GM23338 (cell line): ENCODE measurements at regions not wholly inside any gene's neighbourhood (a gene's known extent, or its start where the extent isn't known, plus 50 kb on each side); places are given as distances from the start of the nearest gene placed in this dataset.

ENCODE experiments used
- ATAC-seq: fragments of 200-7000 bp; cut with Tn5 transposase; 3 replicates; pipeline ENCODE4 v1.9.1; 2020
- DNase-seq: peaks from one replicate; pipeline ENCODE4 v3.0.0-alpha.2; 2015; ENCODE audit warnings: low spot score
- H2AFZ ChIP-seq: fragments of 200-600 bp; sonication (generic); 2 replicates; pipeline ENCODE4 v1.8.0; 2016; ENCODE audit warnings: antibody characterized with exemption, mild to moderate bottlenecking, moderate library complexity
- H3F3A ChIP-seq: fragments of 200-600 bp; sonication (generic); replicated peaks from 2 replicates; pipeline ENCODE4 v1.8.0; 2017; ENCODE audit warnings: antibody characterized with exemption, mixed run types, low read depth
- H3K27ac ChIP-seq: fragments of 200-600 bp; sonication (generic); 2 replicates; pipeline ENCODE4 v1.6.1; 2016; ENCODE audit warnings: low read depth
- H3K27me3 ChIP-seq: fragments of 200-600 bp; sonication (generic); 2 replicates; pipeline ENCODE4 v1.8.0; 2016; ENCODE audit warnings: mild to moderate bottlenecking, mixed run types, moderate library complexity; ENCODE audit not compliant: insufficient read depth
- H3K36me3 ChIP-seq: fragments of 200-600 bp; sonication (generic); 2 replicates; pipeline ENCODE4 v1.8.0; 2016; ENCODE audit warnings: mild to moderate bottlenecking; ENCODE audit not compliant: insufficient read depth
- H3K4me1 ChIP-seq: fragments of 200-600 bp; sonication (generic); 2 replicates; pipeline ENCODE4 v1.8.0; 2016; ENCODE audit warnings: mild to moderate bottlenecking, moderate library complexity; ENCODE audit not compliant: insufficient read depth
- H3K4me2 ChIP-seq: fragments of 200-600 bp; sonication (generic); 2 replicates; pipeline ENCODE4 v1.7.1; 2017; ENCODE audit warnings: mixed run types
- H3K4me3 ChIP-seq: fragments of 200-600 bp; sonication (generic); 2 replicates; pipeline ENCODE4 v1.6.1; 2016; ENCODE audit warnings: mixed run types
- H3K79me2 ChIP-seq: fragments of 200-600 bp; sonication (generic); replicated peaks from 2 replicates; pipeline ENCODE4 v1.8.0; 2017; ENCODE audit warnings: mild to moderate bottlenecking; ENCODE audit not compliant: insufficient read depth
- H3K9me2 ChIP-seq: fragments of 200-600 bp; sonication (generic); 2 replicates; pipeline ENCODE4 v1.8.0; 2017; ENCODE audit not compliant: insufficient read depth
- H4K20me1 ChIP-seq: fragments of 200-600 bp; sonication (generic); replicated peaks from 2 replicates; pipeline ENCODE4 v1.8.0; 2017; ENCODE audit warnings: mild to moderate bottlenecking; ENCODE audit not compliant: insufficient read depth
- H3K27ac Mint-ChIP-seq: 2 replicates; pipeline ENCODE4 v1.8.0; 2020; ENCODE audit warnings: inconsistent platforms, mild to moderate bottlenecking, moderate library complexity, mixed read lengths
- H3K27me3 Mint-ChIP-seq: 3 replicates; pipeline ENCODE4 v1.8.0; 2022; ENCODE audit warnings: low read depth, mild to moderate bottlenecking, moderate library complexity, mixed read lengths, inconsistent platforms; ENCODE audit not compliant: insufficient read depth, poor library complexity
- H3K36me3 Mint-ChIP-seq: 3 replicates; pipeline ENCODE4 v1.8.0; 2021; ENCODE audit warnings: low read depth, mild to moderate bottlenecking, inconsistent platforms, moderate library complexity, mixed read lengths
- H3K4me1 Mint-ChIP-seq: 3 replicates; pipeline ENCODE4 v1.8.0; 2020; ENCODE audit warnings: mild to moderate bottlenecking, inconsistent platforms, mixed read lengths
- H3K4me3 Mint-ChIP-seq: 3 replicates; pipeline ENCODE4 v1.8.0; 2021; ENCODE audit warnings: moderate library complexity, mild to moderate bottlenecking, inconsistent platforms, mixed read lengths
- H3K9me3 Mint-ChIP-seq: 3 replicates; pipeline ENCODE4 v1.8.0; 2020; ENCODE audit warnings: moderate library complexity, mild to moderate bottlenecking, inconsistent platforms, mixed read lengths
- CREB1 ChIP-seq: fragments of 250-450 bp; sonication (Bioruptor Pico); IDR thresholded peaks from 2 replicates; pipeline ENCODE4 v1.5.0; 2020; ENCODE audit warnings: low read depth, mild to moderate bottlenecking, moderate library complexity
- ETS1 ChIP-seq: IDR thresholded peaks from 2 replicates; pipeline ENCODE4 v1.6.1; 2016; ENCODE audit warnings: antibody characterized with exemption
- EZH2 ChIP-seq: fragments of 200-600 bp; sonication (generic); IDR thresholded peaks from one replicate; pipeline ENCODE4 v1.8.0; 2017; ENCODE audit warnings: antibody characterized with exemption, mild to moderate bottlenecking, low read depth; ENCODE audit not compliant: unreplicated experiment
- JUNB ChIP-seq: IDR thresholded peaks from one replicate; pipeline ENCODE4 v1.6.1; 2016; ENCODE audit warnings: antibody characterized with exemption; ENCODE audit not compliant: unreplicated experiment
- NANOG ChIP-seq: IDR thresholded peaks from 2 replicates; pipeline ENCODE4 v1.6.1; 2016; ENCODE audit warnings: antibody characterized with exemption, borderline replicate concordance
- ZNF462 ChIP-seq: fragments of 250-450 bp; sonication (Bioruptor Pico); IDR thresholded peaks from 2 replicates; pipeline ENCODE4 v1.5.0; 2020; ENCODE audit warnings: mild to moderate bottlenecking, moderate library complexity

- Mint-ChIP-seq H3K9me3 (peaks cover 4% of the 10 kb centered on the region; the same call in 2 of the 3 replicates), H3K4me3 (no peak overlapping the region), H3K27ac (no peak overlapping the region), H3K36me3 (peaks cover 6% of the 10 kb centered on the region; the same call in 1 of the 3 replicates), H3K27me3 (no peaks in the 10 kb centered on the region), H3K4me1 (peaks cover 12% of the 10 kb centered on the region)
- peaks cover 9% of the 10 kb centered on the region for H3K4me1 ChIP-seq
- no peaks in the 10 kb centered on the region for H3K27me3 ChIP-seq
- H3F3A ChIP-seq: no peaks in the 10 kb centered on the region
- H4K20me1 ChIP-seq: no peaks in the 10 kb centered on the region
- ATAC-seq (no peak), DNase-seq (no peak)
- no peaks in the 10 kb centered on the region for H3K36me3 ChIP-seq
- no peaks in the 10 kb centered on the region for H3K79me2 ChIP-seq
- no peak overlapping the region for H3K4me3 ChIP-seq
- no peak overlapping the region for H2AFZ ChIP-seq
- TF ChIP-seq EZH2 (no peak), JUNB (no peak), ZNF462 (CRISPR knock-in tag) (no peak), ETS1 (no peak), NANOG (no peak), CREB1 (no peak)
- H3K9me2 ChIP-seq: no peaks in the 10 kb centered on the region
- H3K4me2 ChIP-seq: no peak overlapping the region
- H3K27ac ChIP-seq: no peak overlapping the region
Observed at GRCh38 chr3:176190755-176191154, 1006.5 kb downstream of the TBL1XR1 start.
